ENCODE measurements at regions not wholly inside any gene's neighbourhood (a gene's known extent, or its start where the extent isn't known, plus 50 kb on each side); places are given as distances from the start of the nearest gene placed in this dataset.

DNA sequence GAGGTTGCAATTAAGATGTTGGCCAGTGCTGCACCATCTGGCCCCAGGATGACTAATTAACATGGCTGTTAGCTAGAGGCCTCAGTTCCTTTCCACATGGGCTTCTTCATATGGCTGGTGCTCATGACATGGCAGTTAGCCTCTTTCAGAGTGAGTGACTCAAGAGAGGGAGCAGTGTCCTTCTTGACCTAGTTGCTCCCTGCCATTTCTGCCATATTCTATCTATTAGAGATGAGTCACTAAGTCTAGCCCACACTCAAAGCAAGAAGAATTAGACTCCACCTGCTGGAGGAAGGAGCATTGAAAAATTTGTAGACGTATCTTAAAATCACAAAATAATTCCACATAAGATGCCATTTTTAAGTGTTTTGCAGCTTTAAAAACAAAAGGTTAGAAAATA, 651.2 kb upstream of the CCNG1 start:
- no peak for DNase-seq (ENCODE audit: low read depth)

DNA sequence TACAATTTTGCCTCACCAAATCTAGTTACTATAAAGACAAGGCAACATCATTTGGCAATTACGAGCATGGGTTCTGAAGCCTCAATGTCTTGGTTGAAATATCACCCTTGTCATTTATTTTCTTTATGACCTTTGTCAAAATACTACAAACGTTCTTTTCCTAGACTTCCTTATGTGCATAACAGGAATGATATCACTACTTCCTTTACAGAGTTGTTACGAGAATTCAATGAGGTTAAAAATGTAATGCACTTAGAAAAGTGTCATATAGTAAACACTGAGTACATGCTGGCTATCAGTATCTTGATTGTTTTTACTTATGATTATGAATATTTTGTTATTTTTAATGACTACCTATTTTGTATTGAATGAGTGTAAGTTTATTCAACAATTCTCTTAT, 640.9 kb upstream of the CCNG1 start:
- DNase-seq (ENCODE audit: low read depth): no peak

DNA sequence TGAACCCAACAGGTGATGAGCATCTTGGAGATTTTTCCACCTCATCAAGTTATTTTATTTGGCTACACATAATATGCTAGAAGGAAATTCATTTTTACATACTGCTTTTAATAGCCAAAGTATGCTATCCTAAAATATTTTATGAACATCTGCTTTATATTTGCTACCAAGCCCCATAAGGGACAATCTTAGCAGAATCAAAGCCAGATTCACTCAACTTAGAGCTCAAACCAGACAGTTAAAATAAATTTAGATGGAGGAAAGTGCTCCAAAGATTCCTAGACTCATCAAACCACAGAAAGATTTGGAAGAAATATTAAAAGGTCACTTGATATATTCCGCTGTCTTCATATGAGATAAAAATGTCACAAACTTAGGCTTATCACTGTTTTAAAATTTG, 637.1 kb upstream of the CCNG1 start:
- DNase-seq (ENCODE audit: low read depth): no peak

DNA sequence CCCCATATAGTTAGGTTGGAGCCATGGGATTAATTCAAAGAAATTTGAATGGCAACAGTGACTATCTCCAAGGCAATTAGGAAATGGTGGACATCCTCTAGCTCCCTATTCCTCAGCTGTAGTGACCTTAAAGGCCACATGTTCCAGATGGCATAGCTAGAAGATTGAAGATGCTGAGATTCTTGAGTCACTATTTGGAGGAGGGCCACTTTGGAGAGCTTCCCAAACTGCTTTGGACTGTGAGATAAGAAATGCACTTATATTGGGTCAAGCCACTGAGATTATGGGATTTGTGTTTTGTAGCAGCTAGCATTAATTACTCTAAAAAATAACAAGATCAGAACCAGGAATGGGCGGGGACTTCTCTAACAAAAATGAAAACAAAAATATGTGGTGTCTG, 636.2 kb upstream of the CCNG1 start:
- DNase-seq (ENCODE audit: low read depth): no peak

DNA sequence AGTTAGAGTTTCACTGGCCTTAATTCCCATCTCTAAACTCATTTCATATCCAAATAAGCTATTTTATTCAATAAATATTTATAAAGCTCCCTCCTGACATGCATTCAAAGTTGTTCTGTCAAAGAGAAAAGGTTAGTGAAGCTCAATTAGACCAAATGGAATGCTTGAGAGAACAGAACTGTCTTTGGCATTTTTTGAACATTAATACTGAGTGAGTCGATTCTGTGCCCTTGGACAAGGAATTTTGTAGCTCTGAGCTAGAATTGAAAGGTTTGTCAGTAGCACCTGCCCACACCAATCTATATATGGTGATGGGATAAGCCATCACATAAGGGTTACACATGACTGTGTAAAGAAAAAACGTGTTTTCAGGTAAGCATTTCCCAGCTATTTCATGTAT, 631.2 kb upstream of the CCNG1 start:
- no peak for DNase-seq (ENCODE audit: low read depth)

DNA sequence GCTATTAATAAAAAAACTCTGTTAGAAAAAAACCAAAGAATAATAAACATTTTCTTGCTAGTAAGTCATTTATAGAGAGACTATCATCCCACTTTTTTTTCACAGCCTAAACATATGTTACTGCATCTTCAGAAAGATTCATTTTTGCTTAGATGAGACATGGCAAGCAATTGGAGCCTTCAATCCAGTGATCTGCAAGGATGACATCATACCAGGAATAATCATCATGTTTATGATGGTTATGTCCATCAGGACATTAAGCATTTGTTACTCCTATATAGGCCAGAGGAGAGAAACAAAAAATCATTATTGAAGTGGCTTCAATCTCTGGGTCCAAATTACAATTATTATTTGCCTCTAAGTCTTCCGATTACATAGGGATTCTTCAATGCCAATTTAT, 626.3 kb upstream of the CCNG1 start:
- no peak for DNase-seq (ENCODE audit: low read depth)

DNA sequence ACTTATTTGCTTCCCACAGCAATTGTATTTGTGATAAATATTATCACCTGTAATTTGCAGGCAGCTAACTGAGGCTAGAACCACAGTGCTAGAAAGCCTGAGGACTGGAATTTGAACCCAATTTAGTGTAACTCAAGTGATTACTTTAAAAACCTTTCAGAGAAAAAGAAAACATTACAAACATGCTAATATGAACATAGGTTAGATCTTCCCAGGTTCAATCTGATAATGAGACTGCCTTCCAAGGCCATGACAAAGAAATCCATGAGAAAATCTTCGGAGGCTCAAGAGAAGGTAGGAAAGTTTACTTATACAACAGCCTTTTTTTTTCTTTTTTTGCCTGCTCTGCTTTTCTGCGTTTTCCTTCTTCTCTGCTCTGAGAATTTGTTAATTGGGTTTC, 620.6 kb upstream of the CCNG1 start:
- no peak for DNase-seq (ENCODE audit: low read depth)

DNA sequence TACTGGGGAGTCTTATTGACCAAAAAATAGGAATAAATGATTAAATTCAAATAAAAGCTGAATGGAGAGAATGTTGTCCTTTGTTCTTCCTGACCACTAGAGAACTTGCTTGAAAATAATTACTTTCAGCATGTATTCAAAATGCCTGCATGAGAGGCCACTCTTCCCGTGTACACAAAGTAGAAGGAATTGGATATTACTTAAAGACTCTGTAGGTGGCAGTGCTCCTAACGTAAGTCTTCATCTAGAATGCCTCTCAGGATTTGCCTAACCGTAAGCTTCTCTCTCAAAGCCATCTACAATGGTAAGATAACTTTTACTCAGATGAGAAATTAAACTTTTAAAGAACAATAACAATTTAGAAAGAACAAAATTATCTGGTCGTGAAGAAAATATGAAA, 620.0 kb upstream of the CCNG1 start:
- no peak for DNase-seq (ENCODE audit: low read depth)

DNA sequence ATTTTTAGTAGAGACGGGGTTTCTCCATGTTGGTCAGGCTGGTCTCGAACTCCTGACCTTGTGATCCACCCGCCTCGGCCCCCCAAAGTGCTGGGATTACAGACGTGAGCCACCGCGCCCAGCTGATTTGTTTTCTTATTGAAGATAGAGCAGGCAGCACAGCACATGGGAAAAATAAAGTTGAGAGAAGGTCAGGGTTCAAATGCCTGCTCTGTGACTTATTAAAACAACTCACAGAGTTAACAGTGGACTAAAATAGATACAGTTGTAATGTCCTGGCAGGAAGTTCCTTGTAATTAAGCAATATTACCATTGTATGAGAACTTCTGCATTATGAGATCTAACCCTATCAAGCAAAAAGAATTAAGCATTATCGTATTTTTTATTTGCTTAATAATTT, 615.7 kb upstream of the CCNG1 start:
- peak; percentile 4 for DNase-seq (ENCODE audit: low read depth)

DNA sequence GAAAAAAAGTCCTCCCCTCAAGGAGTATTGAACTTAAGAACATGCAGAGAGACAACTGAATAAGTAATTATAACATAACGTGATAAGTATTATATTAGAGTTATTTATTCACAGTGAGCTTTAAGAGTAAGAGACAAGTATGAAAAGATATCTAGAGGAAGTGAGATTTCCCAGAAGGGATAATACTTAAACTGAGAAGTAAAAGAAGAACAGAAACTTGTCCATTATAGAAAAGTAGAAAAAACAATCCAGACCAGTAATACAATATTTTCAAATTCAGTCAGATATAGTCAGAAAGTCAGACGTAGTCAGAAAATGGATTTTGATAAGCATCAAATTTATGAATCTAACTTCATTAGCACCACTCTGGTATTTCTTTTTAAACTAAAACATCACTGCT, 613.0 kb upstream of the CCNG1 start:
- no peak for DNase-seq (ENCODE audit: low read depth)

DNA sequence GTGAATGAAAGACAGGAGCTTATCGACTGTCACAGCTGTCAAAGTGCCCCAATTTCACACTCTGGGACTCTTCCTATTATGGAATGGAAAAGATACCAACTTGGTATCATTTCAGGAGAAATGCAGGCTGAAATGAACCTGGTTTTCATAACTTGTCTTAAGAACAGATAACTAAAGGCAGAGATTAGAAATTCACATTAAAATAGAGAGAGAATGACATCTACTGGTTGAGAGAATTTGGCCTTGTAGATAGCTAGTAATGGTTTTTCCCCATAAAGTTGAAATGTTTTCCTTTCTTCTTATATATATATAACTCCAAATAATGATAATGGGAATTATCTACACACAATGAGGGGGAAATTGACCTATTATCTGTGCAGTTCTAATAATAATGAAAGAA, 600.2 kb upstream of the CCNG1 start:
- DNase-seq (ENCODE audit: low read depth): no peak

DNA sequence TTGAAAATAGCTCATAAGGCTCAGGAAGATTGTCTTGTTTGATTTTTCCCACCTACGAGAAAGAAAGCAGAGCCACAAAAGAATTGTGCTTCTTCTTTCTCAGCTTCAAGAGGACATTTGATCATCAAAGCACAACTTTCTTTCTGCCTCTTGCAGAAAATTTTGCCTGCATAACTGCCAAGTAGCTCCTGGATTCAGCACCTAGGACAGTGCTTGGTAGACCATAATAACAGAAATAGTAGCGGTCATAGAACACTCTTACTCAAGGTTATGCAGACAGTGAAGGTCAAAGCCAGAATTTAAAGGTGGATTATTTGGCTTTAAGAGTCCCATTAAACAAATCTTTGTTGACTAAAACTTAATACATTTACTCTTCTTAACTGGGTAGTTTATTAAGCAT, 594.7 kb upstream of the CCNG1 start:
- DNase-seq (ENCODE audit: low read depth): no peak

DNA sequence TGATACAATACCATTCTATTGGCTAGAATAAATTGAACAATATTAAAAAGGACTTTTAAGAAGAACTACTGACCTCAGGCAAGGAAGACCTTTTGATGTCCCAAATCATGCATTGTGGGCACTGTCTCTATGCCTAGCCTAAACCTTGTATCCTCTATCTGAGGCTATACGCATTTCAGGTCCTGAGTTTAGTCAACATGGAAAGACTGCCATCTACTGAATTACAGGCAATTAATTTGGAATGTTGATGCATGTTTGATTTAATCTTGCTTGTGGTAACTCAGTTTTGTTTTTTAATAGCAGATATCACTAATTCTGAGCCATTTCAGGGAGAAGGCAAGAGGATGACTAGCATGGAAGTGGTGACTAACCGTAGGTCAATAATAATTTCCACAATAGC, 585.3 kb upstream of the CCNG1 start:
- DNase-seq (ENCODE audit: low read depth): no peak

DNA sequence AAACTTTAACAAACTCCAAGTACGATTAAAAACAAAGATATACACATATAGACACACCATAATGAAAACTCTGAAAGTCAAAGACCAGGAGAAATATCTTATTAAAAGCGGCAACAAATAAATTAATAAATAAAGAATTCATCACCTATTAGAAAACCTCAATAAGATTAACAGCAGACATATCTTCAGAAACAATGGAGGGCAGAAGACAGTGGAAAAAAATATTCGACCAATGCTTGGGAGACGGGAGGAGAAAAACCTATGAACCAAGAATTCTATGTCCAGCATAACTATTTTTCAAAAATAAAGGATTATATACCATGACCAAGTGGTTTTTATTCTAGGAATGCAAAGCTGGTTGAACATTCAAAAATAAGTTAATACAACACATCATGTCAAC, 578.6 kb upstream of the CCNG1 start:
- DNase-seq (ENCODE audit: low read depth): no peak

DNA sequence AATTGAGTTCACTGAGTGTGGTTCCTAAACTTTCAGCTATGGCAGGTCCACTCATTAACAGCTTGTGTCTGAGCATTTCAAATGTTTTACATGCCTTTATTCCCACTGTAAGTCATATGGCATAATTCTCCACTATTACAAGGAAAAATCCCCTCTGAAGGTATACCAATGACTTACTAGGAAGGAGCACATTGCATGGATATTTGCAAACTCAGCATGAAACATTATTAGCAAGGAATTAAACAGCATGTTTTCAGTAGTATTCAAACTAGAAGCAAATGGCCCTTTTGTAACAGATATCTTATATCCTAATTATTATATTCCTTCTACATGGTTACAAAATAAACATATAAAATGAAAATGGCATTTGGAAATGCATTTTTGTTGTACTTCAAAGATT, 566.4 kb upstream of the CCNG1 start:
- DNase-seq (ENCODE audit: low read depth): no peak

DNA sequence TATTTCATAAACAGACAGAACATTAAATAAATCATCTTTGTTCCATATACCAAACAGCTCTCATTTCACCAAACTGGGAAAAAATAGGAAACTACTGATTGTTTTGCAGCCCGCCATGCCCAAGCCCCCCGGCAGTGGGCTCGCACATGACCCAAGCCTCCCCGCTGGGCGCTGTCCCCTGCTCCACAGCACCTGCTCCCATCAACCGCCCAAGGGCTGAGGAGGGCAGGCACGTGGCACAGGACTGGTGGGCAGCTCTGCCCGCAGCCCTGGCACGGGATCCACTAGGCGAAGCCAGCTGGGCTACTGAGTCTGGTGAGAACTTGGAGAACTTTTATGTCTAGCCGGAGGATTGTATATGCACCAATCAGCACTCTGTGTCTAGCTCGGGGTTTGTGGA, 554.8 kb upstream of the CCNG1 start:
- DNase-seq (ENCODE audit: low read depth): no peak

DNA sequence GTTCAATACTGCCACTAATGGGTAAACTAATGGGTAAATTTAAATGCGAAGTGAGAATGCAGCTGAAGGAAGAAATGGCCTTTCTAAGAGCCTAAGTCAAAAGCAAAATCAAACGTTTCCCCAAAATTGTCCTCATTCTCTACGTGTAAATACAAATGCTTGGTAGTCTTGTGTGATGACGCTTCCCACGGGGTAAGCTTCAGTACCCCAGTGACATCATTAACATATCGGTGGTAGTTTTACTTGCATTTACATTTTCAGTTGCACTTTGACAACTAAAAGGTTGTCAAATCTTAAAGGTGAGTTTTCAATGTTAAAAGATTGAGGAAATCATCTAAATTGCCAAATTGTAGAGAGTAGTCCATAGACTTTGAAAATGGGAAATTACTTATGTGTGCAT, 550.7 kb upstream of the CCNG1 start:
- no peak for DNase-seq (ENCODE audit: low read depth)

DNA sequence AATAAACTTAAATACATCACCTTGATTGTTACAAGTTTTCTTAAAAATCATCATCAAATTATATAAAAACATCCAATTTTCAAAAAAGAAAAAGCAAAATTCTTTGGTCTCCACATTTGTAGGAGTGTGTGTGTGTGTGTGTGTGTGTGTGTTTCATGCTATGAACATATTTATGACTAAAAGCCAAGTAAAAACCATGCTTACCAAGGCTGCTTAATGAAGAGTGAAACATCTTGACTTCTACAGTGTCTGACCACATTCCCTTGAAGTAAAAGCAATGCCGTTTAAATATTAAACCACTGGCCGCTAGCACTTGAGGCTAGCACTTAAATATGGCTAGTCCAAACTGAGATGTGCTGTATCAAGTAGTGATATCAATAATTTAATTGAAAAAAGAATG, 549.1 kb upstream of the CCNG1 start:
- peak; percentile 87 for DNase-seq (ENCODE audit: low read depth)

DNA sequence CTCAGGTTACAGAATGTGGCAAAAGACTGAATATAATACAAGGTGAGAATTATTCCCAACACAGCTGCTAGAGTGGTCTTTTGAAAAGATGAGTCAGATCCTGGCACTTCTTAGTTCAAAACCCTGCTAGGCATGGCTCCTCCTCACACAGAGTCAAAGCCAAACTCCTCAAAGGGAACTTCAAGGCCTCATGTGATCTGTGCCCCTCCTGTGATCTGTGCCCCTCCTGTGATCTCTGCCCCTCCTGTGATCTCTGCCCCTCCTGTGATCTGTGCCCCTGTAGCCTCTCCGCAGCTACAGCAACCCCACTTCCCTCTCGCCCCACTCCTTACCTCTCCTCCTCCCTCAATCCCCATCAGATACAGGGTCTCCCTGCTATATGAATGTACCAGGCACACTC, 525.5 kb upstream of the CCNG1 start:
- no peak for DNase-seq (ENCODE audit: low read depth)

DNA sequence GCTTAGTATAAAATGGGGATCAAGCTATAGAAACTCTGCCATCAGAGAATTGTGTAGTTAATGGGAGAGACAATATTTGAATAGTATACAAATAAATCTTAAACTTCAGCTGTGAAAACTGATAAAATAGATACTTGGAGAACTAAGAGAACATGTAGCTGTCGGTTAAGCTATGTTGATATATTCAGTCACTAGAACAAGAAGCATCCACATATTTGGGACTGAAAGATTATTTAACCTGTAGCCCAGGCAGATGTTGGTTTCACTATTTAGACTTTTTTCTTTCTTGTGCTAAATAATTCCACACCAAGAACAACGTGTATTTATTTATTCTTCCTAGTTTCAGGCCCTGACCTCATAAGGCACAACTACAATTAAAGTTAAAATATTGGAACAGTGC, 521.0 kb upstream of the CCNG1 start:
- no peak for DNase-seq (ENCODE audit: low read depth)

DNA sequence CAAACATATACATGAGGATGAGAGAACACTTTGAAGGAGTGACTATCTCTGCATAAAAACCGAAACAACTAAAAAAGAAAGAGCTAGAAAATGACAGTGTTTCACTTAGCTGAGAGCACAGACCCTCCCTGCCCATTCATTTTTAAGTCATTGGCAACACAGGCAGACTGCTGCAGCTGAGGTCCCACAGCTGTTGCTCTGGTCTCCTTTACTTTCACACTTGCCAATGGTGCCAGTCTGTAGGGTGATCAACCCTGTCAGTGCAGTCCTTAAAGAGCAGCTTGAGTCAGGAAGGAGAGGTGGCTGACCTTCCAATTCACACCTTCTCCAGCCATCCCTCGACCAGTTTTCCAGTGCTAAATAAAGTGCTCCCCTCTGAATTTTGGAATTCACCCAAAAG, 508.3 kb upstream of the CCNG1 start:
- DNase-seq (ENCODE audit: low read depth): no peak

DNA sequence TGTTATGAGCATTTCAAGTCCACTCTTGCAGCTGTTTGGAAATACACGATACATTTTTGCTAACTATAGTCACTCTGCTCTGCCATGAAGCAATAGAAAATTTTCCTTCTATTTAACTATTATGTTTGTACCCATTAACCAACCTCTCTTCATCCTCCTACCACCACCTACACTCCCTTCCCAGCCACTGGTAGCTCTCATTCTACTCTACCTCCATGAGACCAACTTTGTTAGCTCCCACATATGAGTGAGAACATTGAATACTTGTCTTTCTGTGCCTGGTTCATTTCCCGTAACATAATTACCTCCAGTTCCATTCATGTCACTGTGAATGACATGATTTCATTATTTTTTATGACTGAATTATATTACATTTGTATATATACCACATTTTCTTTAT, 505.9 kb upstream of the CCNG1 start:
- no peak for DNase-seq (ENCODE audit: low read depth)

DNA sequence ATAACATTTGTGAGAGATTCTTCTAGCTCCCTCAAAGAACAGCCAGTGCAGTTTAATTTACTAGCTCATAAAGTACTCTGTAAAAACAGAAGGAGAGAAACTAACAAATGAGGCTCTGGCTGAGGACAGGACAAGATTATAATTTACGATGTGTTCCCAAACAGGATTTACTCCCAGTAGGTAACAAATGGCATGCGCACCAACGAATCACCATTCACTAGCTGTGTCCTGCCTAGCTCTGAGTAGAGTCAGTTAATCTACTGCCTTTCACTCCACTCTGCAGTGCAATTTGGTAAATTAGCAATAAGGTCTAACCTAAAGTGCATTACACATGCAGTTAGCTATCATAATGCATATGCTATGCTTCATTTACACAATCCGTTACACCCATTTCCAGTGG, 497.4 kb upstream of the CCNG1 start:
- no peak for DNase-seq (ENCODE audit: low read depth)

DNA sequence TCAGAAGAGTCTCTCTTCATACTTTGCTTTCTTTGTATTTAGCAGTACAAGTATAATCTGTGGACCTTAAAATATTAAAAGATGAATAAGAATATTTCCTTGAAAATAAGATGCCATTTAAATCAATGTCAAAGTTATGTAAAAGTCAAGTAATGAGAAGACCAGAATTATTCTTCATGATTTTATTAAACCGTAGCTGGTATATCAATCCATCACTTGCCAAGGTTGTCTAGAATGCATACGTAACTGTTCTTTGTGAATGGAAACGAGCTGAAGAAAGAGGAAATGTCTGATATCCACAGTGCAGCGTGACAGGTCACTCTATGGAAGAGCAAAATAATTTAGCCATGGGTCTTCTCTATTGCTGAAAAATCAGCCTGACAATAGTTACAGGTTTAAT, 488.7 kb upstream of the CCNG1 start:
- no peak for DNase-seq (ENCODE audit: low read depth)

DNA sequence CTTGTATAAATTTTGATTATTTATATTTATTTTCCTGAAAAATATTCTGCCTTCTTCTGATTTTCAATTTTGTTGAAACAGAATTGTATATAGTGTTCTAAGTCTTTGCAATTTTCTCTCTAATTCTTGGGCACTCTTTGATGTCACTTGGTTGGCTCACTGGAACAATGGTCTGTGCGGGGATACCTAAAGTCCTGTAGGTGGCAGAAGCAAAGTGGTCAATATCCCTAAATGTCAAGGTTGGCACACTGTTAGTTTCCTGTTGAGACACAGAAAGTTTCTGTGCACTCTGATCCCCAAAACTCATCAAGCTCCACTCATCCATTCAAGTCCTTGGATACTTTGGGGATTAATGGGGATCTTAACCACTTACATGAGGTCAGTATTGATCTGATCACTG, 480.8 kb upstream of the CCNG1 start:
- no peak for DNase-seq (ENCODE audit: low read depth)
